ENCODE measurements at regions not wholly inside any gene's neighbourhood (a gene's known extent, or its start where the extent isn't known, plus 50 kb on each side); places are given as distances from the start of the nearest gene placed in this dataset.

DNA sequence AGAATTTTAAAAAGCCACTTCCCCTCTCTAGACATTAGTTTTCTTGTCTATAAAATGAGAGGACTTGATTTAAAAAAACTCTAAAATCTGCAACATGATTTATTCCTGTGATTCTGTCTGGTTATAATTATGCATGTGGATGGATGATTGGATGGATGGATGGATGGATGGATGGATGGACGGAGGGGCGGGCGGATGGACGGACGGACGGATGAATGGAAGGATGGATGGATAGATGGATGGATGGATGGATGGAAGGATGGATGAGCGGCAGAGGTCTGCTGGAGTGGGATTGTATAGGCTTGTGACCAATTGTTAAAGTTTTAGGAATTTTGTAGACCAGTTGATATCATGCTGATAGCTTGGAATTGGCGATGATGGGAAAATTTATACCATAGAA, 135.2 kb upstream of the TIAM1 start:
- H3K27me3 ChIP-seq: no peaks in the 10 kb centered on the region
- H3K4me1 ChIP-seq: no peaks in the 10 kb centered on the region
- no peaks in the 10 kb centered on the region for H3K36me3 ChIP-seq
- H3K9me3 ChIP-seq: no peaks in the 10 kb centered on the region
- no peak overlapping the region for H3K4me3 ChIP-seq (ENCODE audit: low read depth, low read length)
- DNase-seq: no peak
- TF ChIP-seq, protein P1, sequence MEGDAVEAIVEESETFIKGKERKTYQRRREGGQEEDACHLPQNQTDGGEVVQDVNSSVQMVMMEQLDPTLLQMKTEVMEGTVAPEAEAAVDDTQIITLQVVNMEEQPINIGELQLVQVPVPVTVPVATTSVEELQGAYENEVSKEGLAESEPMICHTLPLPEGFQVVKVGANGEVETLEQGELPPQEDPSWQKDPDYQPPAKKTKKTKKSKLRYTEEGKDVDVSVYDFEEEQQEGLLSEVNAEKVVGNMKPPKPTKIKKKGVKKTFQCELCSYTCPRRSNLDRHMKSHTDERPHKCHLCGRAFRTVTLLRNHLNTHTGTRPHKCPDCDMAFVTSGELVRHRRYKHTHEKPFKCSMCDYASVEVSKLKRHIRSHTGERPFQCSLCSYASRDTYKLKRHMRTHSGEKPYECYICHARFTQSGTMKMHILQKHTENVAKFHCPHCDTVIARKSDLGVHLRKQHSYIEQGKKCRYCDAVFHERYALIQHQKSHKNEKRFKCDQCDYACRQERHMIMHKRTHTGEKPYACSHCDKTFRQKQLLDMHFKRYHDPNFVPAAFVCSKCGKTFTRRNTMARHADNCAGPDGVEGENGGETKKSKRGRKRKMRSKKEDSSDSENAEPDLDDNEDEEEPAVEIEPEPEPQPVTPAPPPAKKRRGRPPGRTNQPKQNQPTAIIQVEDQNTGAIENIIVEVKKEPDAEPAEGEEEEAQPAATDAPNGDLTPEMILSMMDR (IDR thresholded peaks at IDR 0.05; ENCODE audit: low read depth, low read length): no peak

DNA sequence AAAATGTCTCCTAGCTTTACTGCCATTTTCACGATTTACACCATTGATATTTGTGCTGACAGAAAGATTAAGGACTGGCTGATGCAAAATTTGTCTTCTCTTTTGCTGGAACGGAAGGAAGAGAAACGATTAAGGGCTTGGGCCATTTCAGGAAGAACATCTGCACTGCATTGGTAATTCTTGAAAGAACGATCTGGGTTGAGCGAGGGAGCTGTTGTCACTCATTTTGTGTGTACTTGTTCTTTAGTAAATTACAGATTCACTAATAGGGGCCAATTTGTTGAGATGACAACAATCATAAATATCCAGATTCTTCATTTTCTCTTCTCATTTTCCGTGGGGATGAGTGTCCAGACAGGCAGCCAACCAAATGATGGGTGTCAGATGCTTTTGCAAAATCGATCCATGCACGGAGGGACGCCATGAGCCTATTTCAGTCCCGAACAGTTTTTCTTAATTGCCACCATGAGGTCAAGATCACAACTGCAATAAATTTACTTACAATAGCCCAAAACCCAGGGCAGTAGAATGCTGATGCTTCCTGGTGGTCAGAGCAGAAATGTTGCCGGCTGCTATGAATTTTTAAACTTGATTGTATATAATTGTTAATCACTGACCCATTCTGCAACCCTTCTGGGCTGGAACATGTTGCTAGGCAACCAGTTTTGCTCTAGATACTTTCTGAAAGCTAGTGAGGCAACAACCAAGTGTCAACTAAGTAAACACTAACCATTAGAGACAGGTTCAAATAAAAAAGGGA, 132.4 kb upstream of the TIAM1 start:
- Histone ChIP-seq H3K27me3 (no peaks in the 10 kb centered on the region), H3K9me3 (no peaks in the 10 kb centered on the region), H3K36me3 (no peaks in the 10 kb centered on the region), H3K4me3 (ENCODE audit: low read depth, low read length) (no peak overlapping the region), H3K4me1 (no peaks in the 10 kb centered on the region)
- DNase-seq: no peak
- TF ChIP-seq, protein P1 (IDR thresholded peaks at IDR 0.05; ENCODE audit: low read depth, low read length): no peak

DNA sequence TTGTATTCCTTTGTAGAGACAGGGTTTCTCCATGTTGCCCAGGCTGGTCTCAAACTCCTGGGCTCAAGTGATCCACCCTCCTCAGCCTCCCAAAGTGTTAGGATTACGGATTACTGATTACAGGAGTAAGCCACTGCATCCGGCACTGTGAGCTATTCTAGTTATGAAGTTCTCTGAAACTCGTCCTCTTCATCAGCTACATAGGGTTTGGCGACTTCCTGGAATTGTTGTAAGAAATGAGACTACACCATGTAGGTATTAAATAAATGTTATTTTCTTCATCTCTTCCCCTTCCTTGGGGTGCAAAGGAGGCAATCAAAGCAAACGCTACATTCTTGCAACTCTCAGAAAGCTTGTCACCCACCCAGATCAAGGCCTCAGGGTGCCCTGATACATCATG, 131.2 kb upstream of the TIAM1 start:
- TF ChIP-seq, protein P1 (IDR thresholded peaks at IDR 0.05; ENCODE audit: low read depth, low read length): no peak
- Histone ChIP-seq H3K9me3 (no peaks in the 10 kb centered on the region), H3K4me1 (no peaks in the 10 kb centered on the region), H3K27me3 (no peaks in the 10 kb centered on the region), H3K4me3 (ENCODE audit: low read depth, low read length) (no peak overlapping the region), H3K36me3 (no peaks in the 10 kb centered on the region)
- DNase-seq: no peak

DNA sequence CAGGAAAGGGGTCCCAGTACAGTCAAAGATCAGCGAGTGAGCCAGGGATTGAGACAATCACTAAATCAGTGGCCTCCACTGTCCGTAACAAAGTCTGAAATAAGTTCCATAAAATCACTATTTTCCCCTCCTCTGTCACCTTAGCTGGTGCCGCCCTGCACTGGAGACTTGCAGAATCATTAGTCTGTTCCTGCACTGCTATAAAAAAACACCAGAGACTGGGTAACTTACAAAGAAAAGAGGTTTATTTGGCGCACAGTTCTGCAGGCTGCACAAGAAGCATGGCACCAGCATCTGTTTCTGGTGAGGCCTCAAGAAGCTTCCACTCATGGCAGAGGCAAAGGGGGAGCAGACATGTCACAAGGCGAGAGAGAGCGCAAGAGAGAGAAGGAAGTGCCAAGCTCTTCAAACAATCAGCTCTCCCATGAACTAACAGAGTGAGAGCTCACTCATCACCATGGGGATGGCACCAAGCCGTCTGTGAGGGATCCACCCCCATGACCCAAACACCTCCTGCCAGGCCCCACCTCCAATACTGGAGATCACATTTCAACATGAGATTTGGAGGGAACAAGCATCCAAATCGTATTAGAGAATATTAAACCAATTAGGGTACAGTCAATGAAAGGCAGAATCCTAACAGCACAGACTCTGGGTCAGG, 129.8 kb upstream of the TIAM1 start:
- H3K36me3 ChIP-seq: no peaks in the 10 kb centered on the region
- H3K9me3 ChIP-seq: no peaks in the 10 kb centered on the region
- TF ChIP-seq, protein P1 (IDR thresholded peaks at IDR 0.05; ENCODE audit: low read depth, low read length): no peak
- H3K27me3 ChIP-seq: no peaks in the 10 kb centered on the region
- DNase-seq: no peak
- H3K4me3 ChIP-seq (ENCODE audit: low read depth, low read length): no peak overlapping the region
- H3K4me1 ChIP-seq: no peaks in the 10 kb centered on the region

DNA sequence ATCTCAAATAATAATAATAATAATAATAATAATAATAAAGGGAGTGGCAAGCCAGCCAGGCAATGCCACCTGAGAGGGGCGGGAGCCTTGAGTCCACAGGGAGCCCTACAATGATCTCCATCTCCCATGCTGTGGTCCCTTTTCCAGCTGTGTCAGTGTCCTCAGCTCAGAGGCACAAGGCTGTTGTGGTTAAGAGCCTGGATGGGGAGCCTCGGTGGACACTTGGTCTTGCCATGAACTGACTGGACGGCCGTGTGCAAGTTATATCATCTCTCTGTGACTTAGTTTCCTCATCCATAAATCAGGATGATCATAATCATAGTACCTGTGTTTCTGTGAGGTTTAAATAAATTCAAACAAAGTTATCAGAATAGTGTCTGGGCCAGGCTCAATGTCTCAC, 127.8 kb upstream of the TIAM1 start:
- Histone ChIP-seq H3K27me3 (no peaks in the 10 kb centered on the region), H3K9me3 (no peaks in the 10 kb centered on the region), H3K4me3 (ENCODE audit: low read depth, low read length) (no peak overlapping the region), H3K36me3 (no peaks in the 10 kb centered on the region), H3K4me1 (no peaks in the 10 kb centered on the region)
- TF ChIP-seq, protein P1 (IDR thresholded peaks at IDR 0.05; ENCODE audit: low read depth, low read length): no peak
- DNase-seq: no peak
